GM12878 (cell line): ENCODE measurements at regions not wholly inside any gene's neighbourhood (a gene's known extent, or its start where the extent isn't known, plus 50 kb on each side); places are given as distances from the start of the nearest gene placed in this dataset.

Experiments used
- ATAC-seq: fragments of 200-7000 bp; cut with Tn5 transposase; 3 replicates; pipeline ENCODE4 v1.9.1; 2020; ENCODE audit warnings: mild to moderate bottlenecking, moderate library complexity
- BruUV-seq: library from RNA; stranded (reverse); fragments of 400-500 nt; replicated peaks from 2 replicates; lab custom pipeline; 2021; lab: Mats Ljungman, UMichigan
- CTCF ChIA-PET: fragments of 300-600 bp; sonication (Branson Sonifier 250); formaldehyde crosslinking; extraction: SDS; loops from one replicate; lab custom pipeline; 2021; ENCODE audit warnings: inconsistent platforms; lab: Yijun Ruan, JAX
- POLR2A ChIA-PET: fragments of 350-600 bp; formaldehyde crosslinking; extraction: SDS; loops from one replicate; lab custom pipeline; 2021; ENCODE audit warnings: inconsistent platforms; lab: Charles Lee
- RAD21 ChIA-PET: fragments of 300-600 bp; sonication (Branson Sonifier 250); formaldehyde crosslinking; loops from one replicate; lab custom pipeline; 2023; ENCODE audit warnings: antibody characterized with exemption; ENCODE audit not compliant: unreplicated experiment; lab: Charles Lee
- SMC1A ChIA-PET: fragments of 300-600 bp; sonication (Branson Sonifier 250); formaldehyde crosslinking; loops from one replicate; lab custom pipeline; 2023; ENCODE audit not compliant: unreplicated experiment, uncharacterized antibody; lab: Charles Lee
- DNase-seq: peaks from one replicate; pipeline ENCODE4 v3.0.0-alpha.2; 2011; ENCODE audit warnings: low read depth, low spot score
- FAIRE-seq: peaks from 3 replicates; lab custom pipeline; 2011; peaks lifted over from hg19 to GRCh38; lab: Jason Lieb, UNC
- H2AFZ ChIP-seq: 2 replicates; pipeline ENCODE4 v1.6.0; 2011; ENCODE audit warnings: low read depth, low read length, control low read depth; ENCODE audit not compliant: control insufficient read depth
- H3K27ac ChIP-seq: 2 replicates; pipeline ENCODE4 v1.5.1; 2011; ENCODE audit warnings: control low read depth; ENCODE audit not compliant: control insufficient read depth, insufficient read depth
- H3K27me3 ChIP-seq, 2 experiments: replicated peaks in 1 of 2; 2 replicates each; pipeline versions ENCODE4 v1.6.0 to v1.6.1; 2011; ENCODE audit warnings: low read length in 1 of 2; ENCODE audit not compliant: control insufficient read depth in 2 of 2, insufficient read depth in 2 of 2
- H3K36me3 ChIP-seq, 2 experiments: 2 replicates each; pipeline ENCODE4 v1.5.1; 2011; ENCODE audit warnings: low read length in 1 of 2; ENCODE audit not compliant: control insufficient read depth in 2 of 2, insufficient read depth in 2 of 2
- H3K4me1 ChIP-seq: 2 replicates; pipeline ENCODE4 v1.6.1; 2011; ENCODE audit warnings: mild to moderate bottlenecking, low read length, moderate library complexity, mixed read lengths; ENCODE audit not compliant: control insufficient read depth, insufficient read depth
- H3K4me2 ChIP-seq: 2 replicates; pipeline ENCODE4 v1.6.0; 2011; ENCODE audit warnings: control low read depth; ENCODE audit not compliant: control insufficient read depth, insufficient read depth
- H3K4me3 ChIP-seq: fragments of 200-600 bp; sonication (generic); 2 replicates; pipeline ENCODE4 v1.5.1; 2016
- H3K79me2 ChIP-seq: 2 replicates; pipeline ENCODE4 v1.6.0; 2011; ENCODE audit warnings: low read length; ENCODE audit not compliant: control insufficient read depth, insufficient read depth
- H3K9ac ChIP-seq: 2 replicates; pipeline ENCODE4 v1.8.0; 2011; ENCODE audit warnings: low read length, control low read depth, mixed read lengths; ENCODE audit not compliant: control insufficient read depth, insufficient read depth
- H3K9me3 ChIP-seq: replicated peaks from 3 replicates; pipeline ENCODE4 v1.5.1; 2011; ENCODE audit warnings: mild to moderate bottlenecking, low read length; ENCODE audit not compliant: control insufficient read depth, insufficient read depth
- H4K20me1 ChIP-seq: 2 replicates; pipeline ENCODE4 v1.6.0; 2011; ENCODE audit not compliant: control insufficient read depth, insufficient read depth
- CBX5 ChIP-seq: sonication (generic); IDR thresholded peaks from 2 replicates; pipeline ENCODE4 v1.6.1; 2016; ENCODE audit warnings: low read depth, moderate library complexity, mild to moderate bottlenecking, inconsistent platforms
- DPF2 ChIP-seq: fragments of 450-650 bp; IDR thresholded peaks from 2 replicates; pipeline ENCODE4 v1.6.1; 2017; ENCODE audit warnings: mild to moderate bottlenecking
- IRF3 ChIP-seq: fragments of 450-650 bp; IDR thresholded peaks from 2 replicates; pipeline ENCODE4 v1.6.1; 2014; ENCODE audit warnings: mild to moderate bottlenecking
- NFYA ChIP-seq: IDR thresholded peaks from 2 replicates; pipeline ENCODE4 v1.6.1; 2011; ENCODE audit warnings: low read depth, mild to moderate bottlenecking, low read length, improper control_type of control experiment, borderline replicate concordance
- NR2C1 ChIP-seq: fragments of 450-650 bp; IDR thresholded peaks from 2 replicates; pipeline ENCODE4 v1.6.1; 2017; ENCODE audit warnings: antibody characterized with exemption, mild to moderate bottlenecking, moderate library complexity
- SIN3A ChIP-seq: IDR thresholded peaks from 2 replicates; pipeline ENCODE4 v1.6.1; 2012; ENCODE audit warnings: low read depth, low read length, improper control_type of control experiment
- SMC3 ChIP-seq: IDR thresholded peaks from 2 replicates; pipeline ENCODE4 v1.6.1; 2011; ENCODE audit warnings: low read length, improper control_type of control experiment, borderline replicate concordance
- TAF1 ChIP-seq: IDR thresholded peaks from 2 replicates; pipeline ENCODE4 v1.6.1; 2011; ENCODE audit warnings: mild to moderate bottlenecking, low read depth, low read length, borderline replicate concordance
- ZNF207 ChIP-seq: fragments of 450-650 bp; IDR thresholded peaks from 2 replicates; pipeline ENCODE4 v1.6.1; 2014; ENCODE audit warnings: antibody characterized with exemption, mild to moderate bottlenecking, borderline replicate concordance
- WGBS: methylation state at CpG from one replicate; pipeline ENCODE4 v1.1.6; 2016; ENCODE audit warnings: low lambda C conversion rate; ENCODE audit not compliant: insufficient replicate concordance, insufficient coverage; ENCODE audit errors: missing lambda C conversion rate; 5-methylcytosine and 5-hydroxymethylcytosine counted together
- in situ Hi-C: fragments of 300-500 bp; cut with MboI; formaldehyde crosslinking; loops from 9 replicates; pipeline ENCODE4 v1.14.3; 2018; ENCODE audit warnings: mixed read lengths
- intact Hi-C: fragments of 100-400 bp; cut with micrococcal nuclease; formaldehyde crosslinking; loops from one replicate; pipeline ENCODE4 v1.14.2; 2022; ENCODE audit not compliant: unreplicated experiment
- TF ChIP-seq, protein P1 (sequence below): IDR thresholded peaks from 2 replicates; pipeline ENCODE4 v1.6.1; 2011; ENCODE audit warnings: low read depth, mild to moderate bottlenecking, low read length, moderate library complexity, borderline replicate concordance; ENCODE audit errors: extremely low read depth
- TF ChIP-seq, protein P2 (sequence below): IDR thresholded peaks from 2 replicates; pipeline ENCODE4 v1.6.1; 2011; ENCODE audit warnings: low read depth, low read length, improper control_type of control experiment, borderline replicate concordance
- TF ChIP-seq, protein P3 (sequence below): IDR thresholded peaks from 2 replicates; pipeline ENCODE4 v1.6.1; 2012; ENCODE audit warnings: mild to moderate bottlenecking, low read depth, low read length

- Histone ChIP-seq H3K79me2 (no peaks in the 10 kb centered on the region), H3K4me2 (no peak overlapping the region), H3K9ac (no peak overlapping the region), H3K4me1 (no peaks in the 10 kb centered on the region), H4K20me1 (no peaks in the 10 kb centered on the region), H3K27me3 (no peaks in the 10 kb centered on the region), H3K27ac (no peak overlapping the region), H3K36me3 (no peaks in the 10 kb centered on the region), H3K9me3 (no peaks in the 10 kb centered on the region), H2AFZ (no peak overlapping the region), H3K4me3 (no peak overlapping the region)
- WGBS = 10% methylated on average over 3 of the region's 3 CpGs
- ChIA-PET SMC1A (no interaction called here), CTCF (no interaction called here), POLR2A (no interaction called here), RAD21 (no interaction called here)
- intact Hi-C loops (no loop called here), in situ Hi-C loops (no loop called here)
- TF ChIP-seq NR2C1 (no peak), CBX5 (no peak), SMC3 (no peak), ZNF207 (no peak), DPF2 (no peak), IRF3 (no peak), SIN3A (no peak), NFYA (no peak), TAF1 (no peak)
- TF ChIP-seq, protein P1, sequence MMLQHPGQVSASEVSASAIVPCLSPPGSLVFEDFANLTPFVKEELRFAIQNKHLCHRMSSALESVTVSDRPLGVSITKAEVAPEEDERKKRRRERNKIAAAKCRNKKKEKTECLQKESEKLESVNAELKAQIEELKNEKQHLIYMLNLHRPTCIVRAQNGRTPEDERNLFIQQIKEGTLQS = no peak
- TF ChIP-seq, protein P2, sequence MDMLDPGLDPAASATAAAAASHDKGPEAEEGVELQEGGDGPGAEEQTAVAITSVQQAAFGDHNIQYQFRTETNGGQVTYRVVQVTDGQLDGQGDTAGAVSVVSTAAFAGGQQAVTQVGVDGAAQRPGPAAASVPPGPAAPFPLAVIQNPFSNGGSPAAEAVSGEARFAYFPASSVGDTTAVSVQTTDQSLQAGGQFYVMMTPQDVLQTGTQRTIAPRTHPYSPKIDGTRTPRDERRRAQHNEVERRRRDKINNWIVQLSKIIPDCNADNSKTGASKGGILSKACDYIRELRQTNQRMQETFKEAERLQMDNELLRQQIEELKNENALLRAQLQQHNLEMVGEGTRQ = no peak
- TF ChIP-seq, protein P3, sequence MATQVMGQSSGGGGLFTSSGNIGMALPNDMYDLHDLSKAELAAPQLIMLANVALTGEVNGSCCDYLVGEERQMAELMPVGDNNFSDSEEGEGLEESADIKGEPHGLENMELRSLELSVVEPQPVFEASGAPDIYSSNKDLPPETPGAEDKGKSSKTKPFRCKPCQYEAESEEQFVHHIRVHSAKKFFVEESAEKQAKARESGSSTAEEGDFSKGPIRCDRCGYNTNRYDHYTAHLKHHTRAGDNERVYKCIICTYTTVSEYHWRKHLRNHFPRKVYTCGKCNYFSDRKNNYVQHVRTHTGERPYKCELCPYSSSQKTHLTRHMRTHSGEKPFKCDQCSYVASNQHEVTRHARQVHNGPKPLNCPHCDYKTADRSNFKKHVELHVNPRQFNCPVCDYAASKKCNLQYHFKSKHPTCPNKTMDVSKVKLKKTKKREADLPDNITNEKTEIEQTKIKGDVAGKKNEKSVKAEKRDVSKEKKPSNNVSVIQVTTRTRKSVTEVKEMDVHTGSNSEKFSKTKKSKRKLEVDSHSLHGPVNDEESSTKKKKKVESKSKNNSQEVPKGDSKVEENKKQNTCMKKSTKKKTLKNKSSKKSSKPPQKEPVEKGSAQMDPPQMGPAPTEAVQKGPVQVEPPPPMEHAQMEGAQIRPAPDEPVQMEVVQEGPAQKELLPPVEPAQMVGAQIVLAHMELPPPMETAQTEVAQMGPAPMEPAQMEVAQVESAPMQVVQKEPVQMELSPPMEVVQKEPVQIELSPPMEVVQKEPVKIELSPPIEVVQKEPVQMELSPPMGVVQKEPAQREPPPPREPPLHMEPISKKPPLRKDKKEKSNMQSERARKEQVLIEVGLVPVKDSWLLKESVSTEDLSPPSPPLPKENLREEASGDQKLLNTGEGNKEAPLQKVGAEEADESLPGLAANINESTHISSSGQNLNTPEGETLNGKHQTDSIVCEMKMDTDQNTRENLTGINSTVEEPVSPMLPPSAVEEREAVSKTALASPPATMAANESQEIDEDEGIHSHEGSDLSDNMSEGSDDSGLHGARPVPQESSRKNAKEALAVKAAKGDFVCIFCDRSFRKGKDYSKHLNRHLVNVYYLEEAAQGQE = no peak
- no peak for ATAC-seq
- DNase-seq = no peak
- no TSS peak for BruUV-seq
- no peak for FAIRE-seq
These were observed 685.2 kb upstream of the NCAM2 start for GRCh38 chr21:20313013-20313412.
